ENCODE measurements at regions not wholly inside any gene's neighbourhood (a gene's known extent, or its start where the extent isn't known, plus 50 kb on each side); places are given as distances from the start of the nearest gene placed in this dataset.

DNA sequence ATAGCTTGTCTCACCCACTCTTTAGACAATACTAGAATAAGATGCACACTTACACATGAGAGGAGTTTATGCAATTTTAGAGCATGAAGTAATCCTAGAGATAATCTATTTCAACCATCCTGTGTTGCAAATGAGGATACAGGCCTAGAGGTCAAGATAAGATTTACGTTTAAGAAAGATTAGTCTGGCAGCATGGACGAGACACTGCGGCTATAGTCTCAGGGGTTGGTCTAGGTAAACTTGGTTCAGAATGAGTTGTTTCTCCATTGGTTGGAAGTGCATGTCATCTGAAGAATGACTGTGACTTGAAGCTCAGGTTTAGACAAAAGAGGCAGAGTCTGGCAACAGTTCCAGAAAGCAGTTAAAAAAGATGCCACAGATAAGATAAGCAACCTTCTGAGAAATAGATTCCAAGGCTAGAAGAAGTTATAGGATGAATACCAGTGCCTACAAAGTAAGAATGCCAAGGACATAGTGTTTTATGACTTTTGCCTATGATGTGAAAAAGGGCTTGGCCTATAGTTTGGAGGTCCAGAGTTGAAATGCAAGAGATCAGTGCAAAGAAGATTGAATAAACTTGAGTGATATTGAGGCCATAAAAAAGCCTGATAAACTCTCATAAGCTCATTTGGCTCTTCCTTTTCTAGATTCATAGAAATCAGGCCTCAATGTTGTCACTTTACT lies 631.0 kb downstream of the SQOR start:
- no peak for TF ChIP-seq RCOR1 (IDR thresholded peaks at IDR 0.05; ENCODE audit: insufficient replicate concordance, low read length)
- TF ChIP-seq, protein P1, sequence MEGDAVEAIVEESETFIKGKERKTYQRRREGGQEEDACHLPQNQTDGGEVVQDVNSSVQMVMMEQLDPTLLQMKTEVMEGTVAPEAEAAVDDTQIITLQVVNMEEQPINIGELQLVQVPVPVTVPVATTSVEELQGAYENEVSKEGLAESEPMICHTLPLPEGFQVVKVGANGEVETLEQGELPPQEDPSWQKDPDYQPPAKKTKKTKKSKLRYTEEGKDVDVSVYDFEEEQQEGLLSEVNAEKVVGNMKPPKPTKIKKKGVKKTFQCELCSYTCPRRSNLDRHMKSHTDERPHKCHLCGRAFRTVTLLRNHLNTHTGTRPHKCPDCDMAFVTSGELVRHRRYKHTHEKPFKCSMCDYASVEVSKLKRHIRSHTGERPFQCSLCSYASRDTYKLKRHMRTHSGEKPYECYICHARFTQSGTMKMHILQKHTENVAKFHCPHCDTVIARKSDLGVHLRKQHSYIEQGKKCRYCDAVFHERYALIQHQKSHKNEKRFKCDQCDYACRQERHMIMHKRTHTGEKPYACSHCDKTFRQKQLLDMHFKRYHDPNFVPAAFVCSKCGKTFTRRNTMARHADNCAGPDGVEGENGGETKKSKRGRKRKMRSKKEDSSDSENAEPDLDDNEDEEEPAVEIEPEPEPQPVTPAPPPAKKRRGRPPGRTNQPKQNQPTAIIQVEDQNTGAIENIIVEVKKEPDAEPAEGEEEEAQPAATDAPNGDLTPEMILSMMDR (conservative IDR thresholded peaks at IDR 0.05; ENCODE audit: low read depth, low read length), result no peak
- TF ChIP-seq POLR2A (IDR thresholded peaks at IDR 0.05; ENCODE audit: low read depth, low read length), result no peak
- no peak for TF ChIP-seq CHD1 (IDR thresholded peaks at IDR 0.05; ENCODE audit: low read depth, low read length)
- TF ChIP-seq RFX5 (IDR thresholded peaks at IDR 0.05; ENCODE audit: low read depth, low read length), result no peak
- TF ChIP-seq, protein P2, sequence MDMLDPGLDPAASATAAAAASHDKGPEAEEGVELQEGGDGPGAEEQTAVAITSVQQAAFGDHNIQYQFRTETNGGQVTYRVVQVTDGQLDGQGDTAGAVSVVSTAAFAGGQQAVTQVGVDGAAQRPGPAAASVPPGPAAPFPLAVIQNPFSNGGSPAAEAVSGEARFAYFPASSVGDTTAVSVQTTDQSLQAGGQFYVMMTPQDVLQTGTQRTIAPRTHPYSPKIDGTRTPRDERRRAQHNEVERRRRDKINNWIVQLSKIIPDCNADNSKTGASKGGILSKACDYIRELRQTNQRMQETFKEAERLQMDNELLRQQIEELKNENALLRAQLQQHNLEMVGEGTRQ (IDR thresholded peaks at IDR 0.05; ENCODE audit: low read depth, low read length), result no peak
- TF ChIP-seq FOS (IDR thresholded peaks at IDR 0.05; ENCODE audit: low read depth, low read length), result no peak

Measured in IMR-90 (cell line).